A549 (cell line): ENCODE measurements at regions not wholly inside any gene's neighbourhood (a gene's known extent, or its start where the extent isn't known, plus 50 kb on each side); places are given as distances from the start of the nearest gene placed in this dataset.

Experiments
- ATAC-seq, 2 experiments: fragments of 200-7000 bp in 1 of 2; fragments of >200 bp in 1 of 2; cut with Nextera tagmentation in 1 of 2; cut with Tn5 transposase in 1 of 2; 3 replicates each; pipeline versions ENCODE4 v1.8.0 to v1.9.1; 2018 to 2020; ENCODE audit warnings: mild to moderate bottlenecking in 1 of 2, moderate library complexity in 1 of 2
- CTCF ChIA-PET: fragments of 300-600 bp; sonication (Branson Sonifier 250); formaldehyde crosslinking; extraction: SDS; loops from one replicate; lab custom pipeline; 2021; ENCODE audit warnings: antibody characterized with exemption, inconsistent platforms; lab: Yijun Ruan, JAX
- POLR2A ChIA-PET: fragments of 350-600 bp; formaldehyde crosslinking; extraction: SDS; loops from one replicate; lab custom pipeline; 2021; ENCODE audit warnings: antibody characterized with exemption, inconsistent platforms; lab: Yijun Ruan, JAX
- DNase-seq, 2 experiments: peaks; one replicate each; pipeline versions ENCODE4 v3.0.0 to v3.0.0-alpha.2; 2011 to 2016; ENCODE audit warnings: low read depth in 1 of 2, low spot score in 1 of 2
- FAIRE-seq: peaks from 2 replicates; lab custom pipeline; 2011; peaks lifted over from hg19 to GRCh38; lab: Jason Lieb, UNC
- H3K27ac ChIP-seq, 2 experiments: fragments of >200 bp; sonication (Bioruptor Twin); formaldehyde crosslinking; 3 replicates each; pipeline ENCODE4 v1.5.1; 2016 to 2017
- H3K4me1 ChIP-seq: fragments of >200 bp; sonication (Bioruptor Twin); formaldehyde crosslinking; 3 replicates; pipeline ENCODE4 v1.6.1; 2016
- H3K4me2 ChIP-seq: fragments of >200 bp; sonication (Bioruptor Twin); formaldehyde crosslinking; 3 replicates; pipeline ENCODE4 v1.6.1; 2016
- H3K4me3 ChIP-seq: fragments of >200 bp; sonication (Bioruptor Twin); formaldehyde crosslinking; 3 replicates; pipeline ENCODE4 v1.5.1; 2016
- H3K9me3 ChIP-seq: fragments of >200 bp; sonication (Bioruptor Twin); formaldehyde crosslinking; 3 replicates; pipeline ENCODE4 v1.6.1; 2016
- BHLHE40 ChIP-seq: IDR thresholded peaks from 2 replicates; pipeline ENCODE4 v1.6.1; 2012; ENCODE audit warnings: low read depth, low read length, inconsistent platforms
- CBX2 ChIP-seq: fragments of 200-600 bp; sonication (generic); IDR thresholded peaks from 2 replicates; pipeline ENCODE4 v1.6.1; 2016; ENCODE audit warnings: low read depth, mild to moderate bottlenecking, borderline replicate concordance
- CHD2 ChIP-seq: fragments of 150-350 bp; IDR thresholded peaks from 2 replicates; pipeline ENCODE4 v1.6.1; 2014; ENCODE audit warnings: low read length; ENCODE audit not compliant: partially characterized antibody
- CHD4 ChIP-seq: fragments of 200-600 bp; sonication (generic); IDR thresholded peaks from 2 replicates; pipeline ENCODE4 v1.6.1; 2016; ENCODE audit warnings: antibody characterized with exemption, mild to moderate bottlenecking, borderline replicate concordance
- EHMT2 ChIP-seq: fragments of 200-600 bp; sonication (generic); IDR thresholded peaks from 2 replicates; pipeline ENCODE4 v1.6.1; 2016; ENCODE audit warnings: antibody characterized with exemption, low read depth, mild to moderate bottlenecking, moderate library complexity
- ESRRA ChIP-seq: fragments of 150-350 bp; IDR thresholded peaks from 2 replicates; pipeline ENCODE4 v1.6.1; 2014; ENCODE audit warnings: mild to moderate bottlenecking, low read length, borderline replicate concordance
- FOSL2 ChIP-seq, 2 experiments: fragments of 450-650 bp in 1 of 2; fragments of >200 bp in 1 of 2; sonication (Bioruptor Twin) in 1 of 2; formaldehyde crosslinking; IDR thresholded peaks; 2 replicates each; pipeline versions ENCODE4 v1.5.0 to v1.6.1; 2016 to 2020; ENCODE audit warnings: mild to moderate bottlenecking in 1 of 2, moderate library complexity in 1 of 2
- GATA3 ChIP-seq: IDR thresholded peaks from 2 replicates; pipeline ENCODE4 v1.6.1; 2012; ENCODE audit warnings: borderline replicate concordance
- HDAC2 ChIP-seq: fragments of 200-600 bp; sonication (generic); IDR thresholded peaks from 2 replicates; pipeline ENCODE4 v1.6.1; 2016
- HOXA7 ChIP-seq: fragments of 250-450 bp; sonication (Bioruptor Pico); IDR thresholded peaks from 2 replicates; pipeline ENCODE4 v1.5.0; 2020; ENCODE audit warnings: mild to moderate bottlenecking, moderate library complexity
- HOXB13 ChIP-seq: fragments of 250-450 bp; sonication (Bioruptor Pico); IDR thresholded peaks from 2 replicates; pipeline ENCODE4 v1.5.0; 2020; ENCODE audit warnings: low read depth, mild to moderate bottlenecking, moderate library complexity
- KDM5A ChIP-seq: fragments of 200-600 bp; sonication (generic); IDR thresholded peaks from 2 replicates; pipeline ENCODE4 v1.6.1; 2016; ENCODE audit warnings: antibody characterized with exemption, mild to moderate bottlenecking
- NFE2L2 ChIP-seq: fragments of 150-350 bp; conservative IDR thresholded peaks from 2 replicates; pipeline ENCODE4 v1.6.1; 2014; ENCODE audit warnings: low read length
- NPAS2 ChIP-seq: fragments of 250-450 bp; sonication (Bioruptor Pico); IDR thresholded peaks from 2 replicates; pipeline ENCODE4 v1.8.0; 2022; ENCODE audit warnings: mild to moderate bottlenecking, moderate library complexity, borderline replicate concordance
- PHF8 ChIP-seq: fragments of 200-600 bp; sonication (generic); IDR thresholded peaks from 2 replicates; pipeline ENCODE4 v1.6.1; 2016; ENCODE audit warnings: low read depth, mild to moderate bottlenecking, antibody characterized with exemption, moderate library complexity, borderline replicate concordance
- POLR2A ChIP-seq: IDR thresholded peaks from 2 replicates; pipeline ENCODE4 v1.6.1; 2012; ENCODE audit warnings: mild to moderate bottlenecking, low read length
- POLR2AphosphoS2 ChIP-seq: conservative IDR thresholded peaks from 2 replicates; pipeline ENCODE4 v1.6.1; 2012; ENCODE audit warnings: low read length, improper control_type of control experiment, inconsistent platforms
- RAD21 ChIP-seq, 2 experiments: fragments of >200 bp in 1 of 2; sonication (Bioruptor Twin) in 1 of 2; formaldehyde crosslinking in 1 of 2; IDR thresholded peaks in 1 of 2; conservative IDR thresholded peaks in 1 of 2; 2 replicates in 1 of 2; 3 replicates in 1 of 2; pipeline ENCODE4 v1.6.1; 2012 to 2018; ENCODE audit warnings: inconsistent platforms in 1 of 2
- RARB ChIP-seq: fragments of 250-450 bp; sonication (Bioruptor Pico); IDR thresholded peaks from 2 replicates; pipeline ENCODE4 v1.8.0; 2021; ENCODE audit warnings: mild to moderate bottlenecking, moderate library complexity
- RFX5 ChIP-seq: fragments of 450-650 bp; IDR thresholded peaks from 2 replicates; pipeline ENCODE4 v1.7.1; 2014; ENCODE audit warnings: antibody characterized with exemption, mild to moderate bottlenecking, moderate library complexity
- ZC3H11A ChIP-seq: fragments of 450-650 bp; IDR thresholded peaks from 2 replicates; pipeline ENCODE4 v1.6.1; 2014; ENCODE audit warnings: antibody characterized with exemption, mild to moderate bottlenecking
- WGBS: methylation state at CpG from one replicate; pipeline ENCODE4 v1.1.6; 2017; ENCODE audit errors: missing lambda C conversion rate; 5-methylcytosine and 5-hydroxymethylcytosine counted together
- TF ChIP-seq, protein P1 (sequence below): fragments of 450-650 bp; IDR thresholded peaks from 2 replicates; pipeline ENCODE4 v1.6.1; 2014; ENCODE audit warnings: antibody characterized with exemption
- TF ChIP-seq, protein P2 (sequence below): fragments of 200-600 bp; sonication (generic); IDR thresholded peaks from 2 replicates; pipeline ENCODE4 v1.6.1; 2016; ENCODE audit warnings: antibody characterized with exemption, mild to moderate bottlenecking, moderate library complexity
- TF ChIP-seq, protein P3 (sequence below): IDR thresholded peaks from 2 replicates; pipeline ENCODE4 v1.6.1; 2012
- TF ChIP-seq, protein P4 (sequence below): fragments of 250-450 bp; sonication (Bioruptor Pico); IDR thresholded peaks from 2 replicates; pipeline ENCODE4 v1.5.0; 2021; ENCODE audit warnings: mild to moderate bottlenecking, moderate library complexity, borderline replicate concordance
- TF ChIP-seq, protein P5 (sequence below): fragments of 150-350 bp; IDR thresholded peaks from 2 replicates; pipeline ENCODE4 v1.6.1; 2014; ENCODE audit warnings: low read depth, mild to moderate bottlenecking, low read length
- TF ChIP-seq, protein P6 (sequence below): fragments of >200 bp; sonication (Bioruptor Twin); formaldehyde crosslinking; IDR thresholded peaks from 3 replicates; pipeline ENCODE4 v1.5.1; 2016

DNA sequence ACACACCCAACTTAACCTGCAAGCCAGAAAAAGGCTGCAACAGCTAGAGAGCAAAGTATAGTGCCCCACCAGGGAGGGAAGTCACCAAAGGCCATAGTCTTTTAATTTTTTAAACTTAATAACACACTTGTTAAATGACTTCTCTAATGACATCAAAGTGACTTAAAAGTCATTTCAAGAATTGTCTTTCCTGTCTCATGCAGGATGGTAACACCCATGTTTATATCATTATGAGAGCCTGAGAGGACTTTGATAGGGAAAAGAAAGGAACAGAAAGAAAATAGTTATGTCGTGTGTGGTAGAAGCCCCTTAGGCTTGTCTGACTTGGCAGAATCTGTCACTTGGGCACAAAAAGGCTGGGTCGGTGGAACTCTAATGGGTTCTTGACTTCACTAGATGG, 57.9 kb upstream of the C2CD4B start:
- H3K4me3 ChIP-seq, result no peak overlapping the region
- no peaks in the 10 kb centered on the region for H3K4me1 ChIP-seq
- WGBS, result 50% methylated on average over 2 of the region's 2 CpGs
- H3K4me2 ChIP-seq, result no peak overlapping the region
- CTCF ChIA-PET, result interaction anchor here (0.8 kb wide), 1 partner anchor 31 kb away, joined by 3 read pairs; no protein-coding TSS in a partner anchor
- peaks cover 5% of the 10 kb centered on the region; the same call in 1 of the 3 replicates for H3K9me3 ChIP-seq
- no peak for DNase-seq
- H3K27ac ChIP-seq, result no peak overlapping the region
- no peak for ATAC-seq
- TF ChIP-seq ZC3H11A, result no peak
- TF ChIP-seq, protein P1, sequence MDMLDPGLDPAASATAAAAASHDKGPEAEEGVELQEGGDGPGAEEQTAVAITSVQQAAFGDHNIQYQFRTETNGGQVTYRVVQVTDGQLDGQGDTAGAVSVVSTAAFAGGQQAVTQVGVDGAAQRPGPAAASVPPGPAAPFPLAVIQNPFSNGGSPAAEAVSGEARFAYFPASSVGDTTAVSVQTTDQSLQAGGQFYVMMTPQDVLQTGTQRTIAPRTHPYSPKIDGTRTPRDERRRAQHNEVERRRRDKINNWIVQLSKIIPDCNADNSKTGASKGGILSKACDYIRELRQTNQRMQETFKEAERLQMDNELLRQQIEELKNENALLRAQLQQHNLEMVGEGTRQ, result no peak
- no peak for TF ChIP-seq POLR2A
- TF ChIP-seq CHD2, result no peak
- no peak for TF ChIP-seq POLR2AphosphoS2
- TF ChIP-seq BHLHE40, result no peak
- no peak for TF ChIP-seq HOXB13 (CRISPR knock-in tag)
- no peak for TF ChIP-seq NFE2L2
- TF ChIP-seq, protein P2, sequence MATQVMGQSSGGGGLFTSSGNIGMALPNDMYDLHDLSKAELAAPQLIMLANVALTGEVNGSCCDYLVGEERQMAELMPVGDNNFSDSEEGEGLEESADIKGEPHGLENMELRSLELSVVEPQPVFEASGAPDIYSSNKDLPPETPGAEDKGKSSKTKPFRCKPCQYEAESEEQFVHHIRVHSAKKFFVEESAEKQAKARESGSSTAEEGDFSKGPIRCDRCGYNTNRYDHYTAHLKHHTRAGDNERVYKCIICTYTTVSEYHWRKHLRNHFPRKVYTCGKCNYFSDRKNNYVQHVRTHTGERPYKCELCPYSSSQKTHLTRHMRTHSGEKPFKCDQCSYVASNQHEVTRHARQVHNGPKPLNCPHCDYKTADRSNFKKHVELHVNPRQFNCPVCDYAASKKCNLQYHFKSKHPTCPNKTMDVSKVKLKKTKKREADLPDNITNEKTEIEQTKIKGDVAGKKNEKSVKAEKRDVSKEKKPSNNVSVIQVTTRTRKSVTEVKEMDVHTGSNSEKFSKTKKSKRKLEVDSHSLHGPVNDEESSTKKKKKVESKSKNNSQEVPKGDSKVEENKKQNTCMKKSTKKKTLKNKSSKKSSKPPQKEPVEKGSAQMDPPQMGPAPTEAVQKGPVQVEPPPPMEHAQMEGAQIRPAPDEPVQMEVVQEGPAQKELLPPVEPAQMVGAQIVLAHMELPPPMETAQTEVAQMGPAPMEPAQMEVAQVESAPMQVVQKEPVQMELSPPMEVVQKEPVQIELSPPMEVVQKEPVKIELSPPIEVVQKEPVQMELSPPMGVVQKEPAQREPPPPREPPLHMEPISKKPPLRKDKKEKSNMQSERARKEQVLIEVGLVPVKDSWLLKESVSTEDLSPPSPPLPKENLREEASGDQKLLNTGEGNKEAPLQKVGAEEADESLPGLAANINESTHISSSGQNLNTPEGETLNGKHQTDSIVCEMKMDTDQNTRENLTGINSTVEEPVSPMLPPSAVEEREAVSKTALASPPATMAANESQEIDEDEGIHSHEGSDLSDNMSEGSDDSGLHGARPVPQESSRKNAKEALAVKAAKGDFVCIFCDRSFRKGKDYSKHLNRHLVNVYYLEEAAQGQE, result no peak
- TF ChIP-seq, protein P3, sequence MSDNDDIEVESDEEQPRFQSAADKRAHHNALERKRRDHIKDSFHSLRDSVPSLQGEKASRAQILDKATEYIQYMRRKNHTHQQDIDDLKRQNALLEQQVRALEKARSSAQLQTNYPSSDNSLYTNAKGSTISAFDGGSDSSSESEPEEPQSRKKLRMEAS, result no peak
- TF ChIP-seq HOXA7 (CRISPR knock-in tag), result no peak
- no peak for TF ChIP-seq KDM5A
- TF ChIP-seq, protein P4, sequence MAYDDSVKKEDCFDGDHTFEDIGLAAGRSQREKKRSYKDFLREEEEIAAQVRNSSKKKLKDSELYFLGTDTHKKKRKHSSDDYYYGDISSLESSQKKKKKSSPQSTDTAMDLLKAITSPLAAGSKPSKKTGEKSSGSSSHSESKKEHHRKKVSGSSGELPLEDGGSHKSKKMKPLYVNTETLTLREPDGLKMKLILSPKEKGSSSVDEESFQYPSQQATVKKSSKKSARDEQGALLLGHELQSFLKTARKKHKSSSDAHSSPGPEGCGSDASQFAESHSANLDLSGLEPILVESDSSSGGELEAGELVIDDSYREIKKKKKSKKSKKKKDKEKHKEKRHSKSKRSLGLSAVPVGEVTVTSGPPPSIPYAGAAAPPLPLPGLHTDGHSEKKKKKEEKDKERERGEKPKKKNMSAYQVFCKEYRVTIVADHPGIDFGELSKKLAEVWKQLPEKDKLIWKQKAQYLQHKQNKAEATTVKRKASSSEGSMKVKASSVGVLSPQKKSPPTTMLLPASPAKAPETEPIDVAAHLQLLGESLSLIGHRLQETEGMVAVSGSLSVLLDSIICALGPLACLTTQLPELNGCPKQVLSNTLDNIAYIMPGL (CRISPR knock-in tag), result no peak
- TF ChIP-seq FOSL2 (IDR thresholded peaks at IDR 0.05), result no peak
- TF ChIP-seq FOSL2 (CRISPR knock-in tag; IDR thresholded peaks at IDR 0.05), result no peak
- no peak for TF ChIP-seq ESRRA
- no peak for TF ChIP-seq RARB (CRISPR knock-in tag)
- no peak for TF ChIP-seq PHF8
- FAIRE-seq, result peak; percentile 54
- POLR2A ChIA-PET, result no interaction called here

DNA sequence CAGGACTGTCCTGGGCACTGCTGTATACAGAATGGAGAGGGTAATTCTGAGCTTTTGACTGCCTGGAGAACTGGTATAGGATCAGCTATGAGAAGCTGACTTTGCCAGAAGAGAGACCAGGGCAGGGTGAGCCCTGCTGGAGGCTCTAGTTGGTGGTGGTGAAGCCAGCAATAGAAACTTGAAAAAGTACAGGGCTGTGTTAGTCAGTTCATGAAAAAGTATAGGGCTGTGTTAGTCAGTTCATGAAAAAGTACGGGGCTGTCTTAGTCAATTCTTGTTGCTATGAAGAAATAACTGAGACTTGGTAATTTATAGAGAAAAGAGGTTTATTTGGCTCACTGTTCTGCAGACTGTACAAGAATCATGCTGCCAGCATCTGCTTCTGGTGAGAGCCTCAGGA, 63.5 kb upstream of the C2CD4B start:
- ChIA-PET POLR2A (no interaction called here), CTCF (interaction anchor here (1.1 to 1.5 kb wide), 2 partner anchors 12 to 26 kb away, joined by 3 read pairs; no protein-coding TSS in a partner anchor)
- no peak for FAIRE-seq
- no peak for TF ChIP-seq GATA3
- TF ChIP-seq CHD2, result no peak
- TF ChIP-seq, protein P5, sequence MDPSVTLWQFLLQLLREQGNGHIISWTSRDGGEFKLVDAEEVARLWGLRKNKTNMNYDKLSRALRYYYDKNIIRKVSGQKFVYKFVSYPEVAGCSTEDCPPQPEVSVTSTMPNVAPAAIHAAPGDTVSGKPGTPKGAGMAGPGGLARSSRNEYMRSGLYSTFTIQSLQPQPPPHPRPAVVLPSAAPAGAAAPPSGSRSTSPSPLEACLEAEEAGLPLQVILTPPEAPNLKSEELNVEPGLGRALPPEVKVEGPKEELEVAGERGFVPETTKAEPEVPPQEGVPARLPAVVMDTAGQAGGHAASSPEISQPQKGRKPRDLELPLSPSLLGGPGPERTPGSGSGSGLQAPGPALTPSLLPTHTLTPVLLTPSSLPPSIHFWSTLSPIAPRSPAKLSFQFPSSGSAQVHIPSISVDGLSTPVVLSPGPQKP, result no peak
- no peak for TF ChIP-seq HOXB13 (CRISPR knock-in tag)
- TF ChIP-seq POLR2A, result no peak
- no peak for TF ChIP-seq FOSL2 (IDR thresholded peaks at IDR 0.05)
- TF ChIP-seq FOSL2 (CRISPR knock-in tag; IDR thresholded peaks at IDR 0.05), result no peak
- no peak for TF ChIP-seq CBX2
- TF ChIP-seq EHMT2, result no peak
- TF ChIP-seq, protein P3, result no peak
- TF ChIP-seq, protein P6, sequence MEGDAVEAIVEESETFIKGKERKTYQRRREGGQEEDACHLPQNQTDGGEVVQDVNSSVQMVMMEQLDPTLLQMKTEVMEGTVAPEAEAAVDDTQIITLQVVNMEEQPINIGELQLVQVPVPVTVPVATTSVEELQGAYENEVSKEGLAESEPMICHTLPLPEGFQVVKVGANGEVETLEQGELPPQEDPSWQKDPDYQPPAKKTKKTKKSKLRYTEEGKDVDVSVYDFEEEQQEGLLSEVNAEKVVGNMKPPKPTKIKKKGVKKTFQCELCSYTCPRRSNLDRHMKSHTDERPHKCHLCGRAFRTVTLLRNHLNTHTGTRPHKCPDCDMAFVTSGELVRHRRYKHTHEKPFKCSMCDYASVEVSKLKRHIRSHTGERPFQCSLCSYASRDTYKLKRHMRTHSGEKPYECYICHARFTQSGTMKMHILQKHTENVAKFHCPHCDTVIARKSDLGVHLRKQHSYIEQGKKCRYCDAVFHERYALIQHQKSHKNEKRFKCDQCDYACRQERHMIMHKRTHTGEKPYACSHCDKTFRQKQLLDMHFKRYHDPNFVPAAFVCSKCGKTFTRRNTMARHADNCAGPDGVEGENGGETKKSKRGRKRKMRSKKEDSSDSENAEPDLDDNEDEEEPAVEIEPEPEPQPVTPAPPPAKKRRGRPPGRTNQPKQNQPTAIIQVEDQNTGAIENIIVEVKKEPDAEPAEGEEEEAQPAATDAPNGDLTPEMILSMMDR, result no peak
- TF ChIP-seq CHD4, result no peak
- TF ChIP-seq HDAC2, result no peak
- no peak for TF ChIP-seq RAD21 (conservative IDR thresholded peaks at IDR 0.05 in 1 of 2, IDR thresholded peaks at IDR 0.05 in 1 of 2)
- no peak for TF ChIP-seq NPAS2 (CRISPR knock-in tag)
- TF ChIP-seq RFX5, result no peak

More for the DNA sequence above, 63.5 kb upstream of the C2CD4B start:
- DNase-seq (no peak), ATAC-seq (no peak)
- no peak overlapping the region for H3K4me3 ChIP-seq
- H3K4me1 ChIP-seq, result no peaks in the 10 kb centered on the region
- WGBS, result 21% methylated on average over 1 of the region's 1 CpG
- H3K9me3 ChIP-seq, result 0 out of 3 replicates have a peak, but pooled peaks cover 4% of the 10 kb centered on the region
- H3K4me2 ChIP-seq, result no peak overlapping the region
- no peak overlapping the region for H3K27ac ChIP-seq
